ENCODE measurements at regions not wholly inside any gene's neighbourhood (a gene's known extent, or its start where the extent isn't known, plus 50 kb on each side); places are given as distances from the start of the nearest gene placed in this dataset.

- ATAC-seq (ENCODE audit: low read depth) (no peak), DNase-seq (no peak)
- TF ChIP-seq, protein P1, sequence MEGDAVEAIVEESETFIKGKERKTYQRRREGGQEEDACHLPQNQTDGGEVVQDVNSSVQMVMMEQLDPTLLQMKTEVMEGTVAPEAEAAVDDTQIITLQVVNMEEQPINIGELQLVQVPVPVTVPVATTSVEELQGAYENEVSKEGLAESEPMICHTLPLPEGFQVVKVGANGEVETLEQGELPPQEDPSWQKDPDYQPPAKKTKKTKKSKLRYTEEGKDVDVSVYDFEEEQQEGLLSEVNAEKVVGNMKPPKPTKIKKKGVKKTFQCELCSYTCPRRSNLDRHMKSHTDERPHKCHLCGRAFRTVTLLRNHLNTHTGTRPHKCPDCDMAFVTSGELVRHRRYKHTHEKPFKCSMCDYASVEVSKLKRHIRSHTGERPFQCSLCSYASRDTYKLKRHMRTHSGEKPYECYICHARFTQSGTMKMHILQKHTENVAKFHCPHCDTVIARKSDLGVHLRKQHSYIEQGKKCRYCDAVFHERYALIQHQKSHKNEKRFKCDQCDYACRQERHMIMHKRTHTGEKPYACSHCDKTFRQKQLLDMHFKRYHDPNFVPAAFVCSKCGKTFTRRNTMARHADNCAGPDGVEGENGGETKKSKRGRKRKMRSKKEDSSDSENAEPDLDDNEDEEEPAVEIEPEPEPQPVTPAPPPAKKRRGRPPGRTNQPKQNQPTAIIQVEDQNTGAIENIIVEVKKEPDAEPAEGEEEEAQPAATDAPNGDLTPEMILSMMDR (IDR thresholded peaks at IDR 0.05), result no peak
- H3K27ac Mint-ChIP-seq, result no peak overlapping the region
- H3K9me3 Mint-ChIP-seq, result no peaks in the 10 kb centered on the region
- no peaks in the 10 kb centered on the region for H3K4me1 Mint-ChIP-seq
- intact Hi-C loops (cut with micrococcal nuclease), result no loop called here
- H3K4me3 Mint-ChIP-seq, result no peak overlapping the region
- CTCF ChIA-PET, result no interaction called here
- POLR2A ChIA-PET, result no interaction called here
- H3K27me3 Mint-ChIP-seq, result peaks cover 2% of the 10 kb centered on the region
- H3K36me3 Mint-ChIP-seq (ENCODE audit: low read depth), result no peaks in the 10 kb centered on the region
Measured at GRCh38 chr16:55001931-55002330, 71.3 kb downstream of the IRX5 start.

GRCh38 chr16:55002419-55002818 lies 71.8 kb downstream of the IRX5 start:
- peaks cover 3% of the 10 kb centered on the region for H3K27me3 Mint-ChIP-seq
- ChIA-PET POLR2A (no interaction called here), CTCF (no interaction called here)
- DNase-seq (no peak), ATAC-seq (ENCODE audit: low read depth) (no peak)
- no peak overlapping the region for H3K4me3 Mint-ChIP-seq
- TF ChIP-seq, protein P1 (IDR thresholded peaks at IDR 0.05), result no peak
- no peaks in the 10 kb centered on the region for H3K4me1 Mint-ChIP-seq
- intact Hi-C loops (cut with micrococcal nuclease), result no loop called here
- H3K36me3 Mint-ChIP-seq (ENCODE audit: low read depth), result no peaks in the 10 kb centered on the region
- H3K9me3 Mint-ChIP-seq, result no peaks in the 10 kb centered on the region
- H3K27ac Mint-ChIP-seq, result no peak overlapping the region

- no peak for ATAC-seq (ENCODE audit: low read depth)
- no peak overlapping the region for H3K27ac Mint-ChIP-seq
- H3K27me3 Mint-ChIP-seq, result peaks cover 3% of the 10 kb centered on the region
- no peaks in the 10 kb centered on the region for H3K9me3 Mint-ChIP-seq
- no peaks in the 10 kb centered on the region for H3K36me3 Mint-ChIP-seq (ENCODE audit: low read depth)
- TF ChIP-seq, protein P1 (IDR thresholded peaks at IDR 0.05), result no peak
- intact Hi-C loops (cut with micrococcal nuclease), result no loop called here
- CTCF ChIA-PET, result no interaction called here
- H3K4me3 Mint-ChIP-seq, result no peak overlapping the region
- DNase-seq, result no peak
- H3K4me1 Mint-ChIP-seq, result no peaks in the 10 kb centered on the region
- POLR2A ChIA-PET, result no interaction called here
Measured at GRCh38 chr16:55003306-55003705, 72.6 kb downstream of the IRX5 start.

- Mint-ChIP-seq H3K27me3 (peaks cover 3% of the 10 kb centered on the region), H3K27ac (no peak overlapping the region), H3K4me1 (no peaks in the 10 kb centered on the region), H3K4me3 (no peak overlapping the region), H3K36me3 (ENCODE audit: low read depth) (no peaks in the 10 kb centered on the region), H3K9me3 (no peaks in the 10 kb centered on the region)
- TF ChIP-seq, protein P1 (IDR thresholded peaks at IDR 0.05), result no peak
- ChIA-PET CTCF (no interaction called here), POLR2A (no interaction called here)
- no peak for DNase-seq
- intact Hi-C loops (cut with micrococcal nuclease), result no loop called here
- ATAC-seq (ENCODE audit: low read depth), result no peak
Measured at GRCh38 chr16:55003916-55004315, 73.3 kb downstream of the IRX5 start.

DNA sequence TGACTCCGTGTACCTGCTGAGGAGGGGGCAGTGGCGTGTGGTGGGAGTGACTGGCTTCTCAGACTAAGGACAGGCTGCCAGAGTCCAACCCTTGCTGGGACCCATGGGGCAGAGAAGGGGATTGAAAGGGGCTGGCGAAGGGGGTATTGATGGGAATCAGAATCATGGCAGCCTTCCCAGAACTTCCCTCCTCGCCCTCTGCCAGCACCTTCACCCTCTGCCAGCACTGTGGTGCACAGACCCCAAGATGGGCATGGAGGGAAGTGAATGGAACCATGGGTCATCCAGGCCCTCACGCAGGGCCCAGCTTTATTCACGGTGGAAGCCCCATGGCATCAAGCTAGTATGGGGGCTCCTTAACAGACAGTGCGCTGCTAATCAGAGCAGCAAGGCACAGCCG lies 76.8 kb downstream of the IRX5 start:
- Mint-ChIP-seq H3K27ac (no peak overlapping the region), H3K27me3 (peaks cover 2% of the 10 kb centered on the region), H3K36me3 (ENCODE audit: low read depth) (no peaks in the 10 kb centered on the region), H3K9me3 (no peaks in the 10 kb centered on the region), H3K4me3 (no peak overlapping the region), H3K4me1 (no peaks in the 10 kb centered on the region)
- ChIA-PET CTCF (no interaction called here), POLR2A (no interaction called here)
- DNase-seq (no peak), ATAC-seq (ENCODE audit: low read depth) (no peak)
- TF ChIP-seq, protein P1 (IDR thresholded peaks at IDR 0.05), result no peak
- intact Hi-C loops (cut with micrococcal nuclease), result no loop called here
